ENCODE measurements at regions not wholly inside any gene's neighbourhood (a gene's known extent, or its start where the extent isn't known, plus 50 kb on each side); places are given as distances from the start of the nearest gene placed in this dataset.

DNA sequence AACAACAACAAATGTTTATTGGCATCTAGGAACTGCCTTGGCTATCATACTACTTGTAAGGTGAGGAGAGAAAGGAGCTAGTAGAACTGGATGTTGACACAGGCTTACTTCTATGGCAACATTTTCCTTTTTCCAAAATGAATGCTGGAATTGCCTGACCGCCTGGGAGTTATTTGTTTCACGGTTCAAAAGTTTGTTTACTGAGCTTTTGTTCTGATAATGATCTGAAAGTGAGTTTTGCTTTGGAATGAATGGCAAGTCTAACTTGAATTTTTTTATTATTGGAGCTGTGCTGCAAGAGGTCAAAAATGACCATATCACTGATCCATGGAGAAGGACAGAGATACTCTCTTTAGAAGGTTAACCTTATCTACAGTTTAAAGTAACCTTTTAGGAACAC, 183.5 kb upstream of the CAND1 start:
- no peaks in the 10 kb centered on the region for H3K9me3 ChIP-seq
- DNase-seq: no peak
- TF ChIP-seq, protein P1, sequence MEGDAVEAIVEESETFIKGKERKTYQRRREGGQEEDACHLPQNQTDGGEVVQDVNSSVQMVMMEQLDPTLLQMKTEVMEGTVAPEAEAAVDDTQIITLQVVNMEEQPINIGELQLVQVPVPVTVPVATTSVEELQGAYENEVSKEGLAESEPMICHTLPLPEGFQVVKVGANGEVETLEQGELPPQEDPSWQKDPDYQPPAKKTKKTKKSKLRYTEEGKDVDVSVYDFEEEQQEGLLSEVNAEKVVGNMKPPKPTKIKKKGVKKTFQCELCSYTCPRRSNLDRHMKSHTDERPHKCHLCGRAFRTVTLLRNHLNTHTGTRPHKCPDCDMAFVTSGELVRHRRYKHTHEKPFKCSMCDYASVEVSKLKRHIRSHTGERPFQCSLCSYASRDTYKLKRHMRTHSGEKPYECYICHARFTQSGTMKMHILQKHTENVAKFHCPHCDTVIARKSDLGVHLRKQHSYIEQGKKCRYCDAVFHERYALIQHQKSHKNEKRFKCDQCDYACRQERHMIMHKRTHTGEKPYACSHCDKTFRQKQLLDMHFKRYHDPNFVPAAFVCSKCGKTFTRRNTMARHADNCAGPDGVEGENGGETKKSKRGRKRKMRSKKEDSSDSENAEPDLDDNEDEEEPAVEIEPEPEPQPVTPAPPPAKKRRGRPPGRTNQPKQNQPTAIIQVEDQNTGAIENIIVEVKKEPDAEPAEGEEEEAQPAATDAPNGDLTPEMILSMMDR (IDR thresholded peaks at IDR 0.05): no peak
- no peak for TF ChIP-seq EP300 (IDR thresholded peaks at IDR 0.05)
- H3K4me3 ChIP-seq: no peak overlapping the region
- H3K27ac ChIP-seq: no peak overlapping the region
- intact Hi-C loops (cut with DNase I; ENCODE audit: low total_unique reads): no loop called here
- peaks cover 0 to 8% (median 0%) of the 10 kb centered on the region in 3 donors for H3K27me3 ChIP-seq
- no peaks in the 10 kb centered on the region for H3K36me3 ChIP-seq
- 22 to 41% (median 39%) methylated on average over 2 of the region's 2 CpGs for WGBS, 5 donors
- no peaks in the 10 kb centered on the region for H3K4me1 ChIP-seq

DNA sequence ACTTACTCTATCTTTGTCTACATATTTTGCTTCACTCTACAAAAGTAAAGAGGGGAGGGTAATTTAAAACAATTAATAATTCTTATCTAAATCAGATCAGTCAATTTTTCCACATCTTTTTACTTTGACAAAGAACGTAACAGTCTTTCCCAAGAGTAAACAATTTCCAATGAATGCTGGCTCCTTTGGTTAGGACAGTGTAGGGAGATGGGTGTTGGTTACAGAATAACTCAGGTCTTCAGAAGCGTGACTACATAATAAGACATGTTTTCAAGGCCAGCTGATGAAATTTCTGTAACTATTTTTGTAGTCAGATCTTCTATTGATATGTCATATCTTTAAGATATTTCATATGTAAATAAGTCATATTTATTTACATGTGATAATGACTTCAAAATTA, 183.0 kb upstream of the CAND1 start:
- no peaks in the 10 kb centered on the region for H3K4me1 ChIP-seq
- intact Hi-C loops (cut with DNase I; ENCODE audit: low total_unique reads): no loop called here
- TF ChIP-seq POLR2AphosphoS5 (IDR thresholded peaks at IDR 0.05) (no peak), EP300 (IDR thresholded peaks at IDR 0.05) (no peak), POLR2A (IDR thresholded peaks at IDR 0.05) (no peak)
- TF ChIP-seq, protein P1 (IDR thresholded peaks at IDR 0.05): no peak
- H3K4me3 ChIP-seq: no peak overlapping the region
- WGBS, 5 donors: 46 to 66% (median 55%) methylated on average over 2 of the region's 2 CpGs
- H3K9me3 ChIP-seq: no peaks in the 10 kb centered on the region
- no peaks in the 10 kb centered on the region for H3K36me3 ChIP-seq
- no peak for DNase-seq
- H3K27ac ChIP-seq: no peak overlapping the region
- peaks cover 0 to 8% (median 0%) of the 10 kb centered on the region in 3 donors for H3K27me3 ChIP-seq

DNA sequence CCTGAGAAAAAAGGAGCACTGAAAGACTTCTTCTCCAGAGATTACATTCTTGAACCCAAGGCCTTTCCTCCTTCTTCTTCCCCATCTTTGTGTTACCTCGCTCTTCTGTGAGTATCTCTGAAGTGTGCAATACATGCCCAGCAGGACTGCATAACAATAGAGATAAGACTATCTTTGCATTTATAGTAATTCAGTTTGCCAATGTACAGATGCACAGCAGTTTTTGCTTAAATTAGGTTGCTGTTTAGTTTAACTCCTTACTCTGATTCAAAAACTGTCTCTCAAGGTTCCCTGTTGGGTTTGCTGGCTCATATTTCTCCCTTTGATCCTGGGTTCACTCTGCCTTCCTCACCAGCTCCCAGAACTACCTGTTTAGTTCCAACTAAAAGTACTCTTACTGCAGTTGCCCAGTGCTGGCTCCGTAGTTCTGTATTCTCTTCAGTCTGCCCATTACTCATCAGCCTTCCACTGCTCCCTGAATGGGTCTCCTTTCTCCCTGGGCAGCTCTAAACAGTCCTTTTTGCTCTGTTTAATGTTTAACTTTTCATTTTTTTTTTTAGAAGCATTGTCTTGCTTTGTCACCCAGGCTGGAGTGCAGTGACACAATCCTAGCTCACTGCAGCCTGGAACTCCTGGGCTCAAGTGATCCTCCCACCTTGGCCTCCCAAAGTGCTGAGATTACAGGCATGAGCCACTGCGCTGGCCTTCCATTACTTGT, 180.6 kb upstream of the CAND1 start:
- intact Hi-C loops (cut with DNase I; ENCODE audit: low total_unique reads): no loop called here
- H3K27ac ChIP-seq: no peak overlapping the region
- DNase-seq: no peak
- TF ChIP-seq POLR2AphosphoS5 (IDR thresholded peaks at IDR 0.05) (no peak), POLR2A (IDR thresholded peaks at IDR 0.05) (no peak), EP300 (IDR thresholded peaks at IDR 0.05) (no peak)
- TF ChIP-seq, protein P1 (IDR thresholded peaks at IDR 0.05): no peak
- WGBS, 5 donors: 62 to 76% (median 71%) methylated on average over 3 of the region's 3 CpGs
- H3K36me3 ChIP-seq: no peaks in the 10 kb centered on the region
- H3K9me3 ChIP-seq: no peaks in the 10 kb centered on the region
- H3K4me1 ChIP-seq: no peaks in the 10 kb centered on the region
- no peak overlapping the region for H3K4me3 ChIP-seq
- peaks cover 0 to 4% (median 0%) of the 10 kb centered on the region in 3 donors for H3K27me3 ChIP-seq

DNA sequence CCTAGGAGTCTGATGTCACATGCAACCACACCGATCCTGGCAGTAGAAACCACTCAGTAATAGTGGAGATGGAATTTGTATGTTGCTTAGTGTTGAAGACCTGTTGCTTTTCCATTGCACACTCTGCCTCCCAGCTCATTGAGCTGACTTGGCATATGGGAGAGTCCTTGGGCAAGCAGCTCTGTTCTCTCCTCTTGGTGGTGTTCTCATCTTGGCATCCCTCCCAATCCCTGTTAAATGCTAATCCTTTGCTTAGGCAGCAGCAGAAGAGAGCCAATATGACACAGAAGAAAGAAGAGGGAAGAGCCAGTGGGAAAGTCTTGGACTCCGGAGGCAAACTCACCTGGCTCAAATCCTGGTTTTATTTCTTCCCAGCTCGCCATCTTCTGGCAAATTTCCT, 178.0 kb upstream of the CAND1 start:
- H3K27ac ChIP-seq: no peak overlapping the region
- WGBS, 5 donors: 56 to 80% (median 65%) methylated on average over 3 of the region's 3 CpGs

More for the DNA sequence above, 178.0 kb upstream of the CAND1 start:
- Histone ChIP-seq H3K4me3 (no peak overlapping the region), H3K27me3 (peaks cover 0 to 4% (median 0%) of the 10 kb centered on the region in 3 donors), H3K36me3 (no peaks in the 10 kb centered on the region), H3K4me1 (no peaks in the 10 kb centered on the region), H3K9me3 (no peaks in the 10 kb centered on the region)
- intact Hi-C loops (cut with DNase I; ENCODE audit: low total_unique reads): no loop called here
- TF ChIP-seq, protein P1 (IDR thresholded peaks at IDR 0.05): no peak
- TF ChIP-seq POLR2AphosphoS5 (IDR thresholded peaks at IDR 0.05) (no peak), POLR2A (IDR thresholded peaks at IDR 0.05) (no peak), EP300 (IDR thresholded peaks at IDR 0.05) (no peak)
- DNase-seq: peak in 1 of 2 donors; percentile 17

Measured in stomach (tissue), 8 donors.